PC-3 (cell line): ENCODE measurements at regions not wholly inside any gene's neighbourhood (a gene's known extent, or its start where the extent isn't known, plus 50 kb on each side); places are given as distances from the start of the nearest gene placed in this dataset.

Experiments
- ATAC-seq: fragments of 200-7000 bp; cut with Tn5 transposase; 2 replicates; pipeline ENCODE4 v1.9.1; 2020; ENCODE audit warnings: mild to moderate bottlenecking, moderate library complexity
- BruUV-seq: library from RNA; stranded (reverse); fragments of 400-500 nt; replicated peaks from 2 replicates; lab custom pipeline; 2021; lab: Mats Ljungman, UMichigan
- CTCF ChIA-PET: fragments of 300-600 bp; sonication (Branson Sonifier 250); formaldehyde crosslinking; loops from one replicate; lab custom pipeline; 2022; ENCODE audit warnings: antibody characterized with exemption; lab: Charles Lee
- POLR2A ChIA-PET: fragments of 300-600 bp; sonication (Branson Sonifier 250); formaldehyde crosslinking; loops from one replicate; lab custom pipeline; 2022; ENCODE audit warnings: antibody characterized with exemption; ENCODE audit not compliant: unreplicated experiment; lab: Charles Lee
- DNase-seq: peaks from one replicate; pipeline ENCODE4 v3.0.0-alpha.2; 2015
- H2AFZ ChIP-seq: fragments of 300-600 bp; sonication (generic); 2 replicates; pipeline ENCODE4 v1.6.0; 2016; ENCODE audit warnings: antibody characterized with exemption, low read length
- H3F3A ChIP-seq: fragments of 300-600 bp; sonication (generic); one replicate; pipeline ENCODE4 v1.6.0; 2017; ENCODE audit warnings: antibody characterized with exemption, low read length, control low read depth, mild to moderate bottlenecking; ENCODE audit not compliant: unreplicated experiment
- H3K27ac ChIP-seq: fragments of 300-600 bp; sonication (generic); 2 replicates; pipeline ENCODE4 v1.5.1; 2016; ENCODE audit warnings: mild to moderate bottlenecking, low read length
- H3K27me3 ChIP-seq: fragments of 300-600 bp; sonication (generic); 2 replicates; pipeline ENCODE4 v1.6.1; 2016; ENCODE audit warnings: low read length, mixed read lengths
- H3K36me3 ChIP-seq: fragments of 300-600 bp; sonication (generic); 2 replicates; pipeline ENCODE4 v1.6.1; 2016; ENCODE audit warnings: low read depth, mixed run types, low read length, mixed read lengths
- H3K4me1 ChIP-seq: fragments of 300-600 bp; sonication (generic); 2 replicates; pipeline ENCODE4 v1.5.1; 2016; ENCODE audit warnings: low read length; ENCODE audit not compliant: insufficient read depth
- H3K4me2 ChIP-seq: fragments of 300-600 bp; sonication (generic); 2 replicates; pipeline ENCODE4 v1.6.0; 2016; ENCODE audit warnings: low read length
- H3K4me3 ChIP-seq: fragments of 300-600 bp; sonication (generic); 2 replicates; pipeline ENCODE4 v1.5.1; 2016; ENCODE audit warnings: mild to moderate bottlenecking, low read length, mixed read lengths
- H3K79me2 ChIP-seq: fragments of 300-600 bp; sonication (generic); 2 replicates; pipeline ENCODE4 v1.6.1; 2017; ENCODE audit warnings: low read length, mixed read lengths
- H3K9ac ChIP-seq: fragments of 300-600 bp; sonication (generic); 2 replicates; pipeline ENCODE4 v1.6.0; 2016; ENCODE audit warnings: mild to moderate bottlenecking, low read length
- H3K9me2 ChIP-seq: fragments of 300-600 bp; sonication (generic); replicated peaks from 2 replicates; pipeline ENCODE4 v1.6.1; 2016; ENCODE audit warnings: mixed run types, low read length, mixed read lengths
- H3K9me3 ChIP-seq: fragments of 300-600 bp; sonication (generic); 2 replicates; pipeline ENCODE4 v1.6.1; 2016; ENCODE audit warnings: low read length, mixed read lengths
- H4K20me1 ChIP-seq: fragments of 300-600 bp; sonication (generic); 2 replicates; pipeline ENCODE4 v1.6.1; 2016; ENCODE audit warnings: low read length, mixed read lengths
- EZH2 ChIP-seq: fragments of 300-600 bp; sonication (generic); IDR thresholded peaks from one replicate; pipeline ENCODE4 v1.6.1; 2017; ENCODE audit warnings: antibody characterized with exemption, mild to moderate bottlenecking, low read length; ENCODE audit not compliant: unreplicated experiment
- EZH2phosphoT487 ChIP-seq: fragments of 300-600 bp; sonication (generic); IDR thresholded peaks from 2 replicates; pipeline ENCODE4 v1.6.1; 2018; ENCODE audit warnings: mild to moderate bottlenecking, antibody characterized with exemption, low read length, borderline replicate concordance
- intact Hi-C: fragments of 100-400 bp; cut with micrococcal nuclease; formaldehyde crosslinking; loops from 2 replicates; pipeline ENCODE4 v1.9.0; 2023
- TF ChIP-seq, protein P1 (sequence below): fragments of 300-600 bp; sonication (generic); conservative IDR thresholded peaks from 2 replicates; pipeline ENCODE4 v1.5.1; 2017; ENCODE audit warnings: antibody characterized with exemption, low read depth, mild to moderate bottlenecking, low read length

DNA sequence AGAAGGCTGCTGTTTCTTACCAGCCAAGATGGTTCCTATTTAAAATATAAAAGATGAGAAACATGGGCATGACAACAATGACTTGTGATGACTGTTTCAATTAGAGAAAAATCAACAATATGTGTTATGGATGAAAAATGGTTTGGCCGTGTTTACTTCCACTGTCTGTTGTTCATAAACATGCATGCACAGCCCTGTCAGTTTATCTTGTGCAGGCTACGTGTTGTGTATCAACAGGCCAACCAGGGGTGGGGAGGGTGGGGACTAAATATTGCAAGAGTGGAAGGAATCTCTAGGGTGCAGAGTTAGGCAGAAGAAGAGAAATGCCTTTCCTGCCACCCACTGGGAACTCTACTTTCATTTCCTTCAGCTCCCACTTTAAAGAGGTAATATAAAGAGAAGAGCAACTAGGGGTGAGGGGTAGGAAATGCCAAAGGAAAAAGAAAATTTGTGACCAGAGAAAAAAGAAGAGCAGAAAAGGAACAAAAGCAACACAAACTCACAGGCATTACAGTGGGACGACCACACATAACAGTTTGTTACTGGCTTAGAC lies 116.8 kb upstream of the MEIS1 start:
- Histone ChIP-seq H3K79me2 (no peaks in the 10 kb centered on the region), H3K27me3 (peaks cover 48% of the 10 kb centered on the region), H3F3A (no peaks in the 10 kb centered on the region), H3K4me2 (no peak overlapping the region), H3K9me2 (no peaks in the 10 kb centered on the region), H3K36me3 (no peaks in the 10 kb centered on the region), H3K4me1 (no peaks in the 10 kb centered on the region), H3K9me3 (no peaks in the 10 kb centered on the region), H3K27ac (no peak overlapping the region), H3K9ac (no peak overlapping the region), H3K4me3 (no peak overlapping the region), H4K20me1 (no peaks in the 10 kb centered on the region), H2AFZ (no peak overlapping the region)
- ChIA-PET CTCF (no interaction called here), POLR2A (no interaction called here)
- intact Hi-C loops: no loop called here
- BruUV-seq: no TSS peak
- TF ChIP-seq EZH2phosphoT487: no peak
- TF ChIP-seq, protein P1, sequence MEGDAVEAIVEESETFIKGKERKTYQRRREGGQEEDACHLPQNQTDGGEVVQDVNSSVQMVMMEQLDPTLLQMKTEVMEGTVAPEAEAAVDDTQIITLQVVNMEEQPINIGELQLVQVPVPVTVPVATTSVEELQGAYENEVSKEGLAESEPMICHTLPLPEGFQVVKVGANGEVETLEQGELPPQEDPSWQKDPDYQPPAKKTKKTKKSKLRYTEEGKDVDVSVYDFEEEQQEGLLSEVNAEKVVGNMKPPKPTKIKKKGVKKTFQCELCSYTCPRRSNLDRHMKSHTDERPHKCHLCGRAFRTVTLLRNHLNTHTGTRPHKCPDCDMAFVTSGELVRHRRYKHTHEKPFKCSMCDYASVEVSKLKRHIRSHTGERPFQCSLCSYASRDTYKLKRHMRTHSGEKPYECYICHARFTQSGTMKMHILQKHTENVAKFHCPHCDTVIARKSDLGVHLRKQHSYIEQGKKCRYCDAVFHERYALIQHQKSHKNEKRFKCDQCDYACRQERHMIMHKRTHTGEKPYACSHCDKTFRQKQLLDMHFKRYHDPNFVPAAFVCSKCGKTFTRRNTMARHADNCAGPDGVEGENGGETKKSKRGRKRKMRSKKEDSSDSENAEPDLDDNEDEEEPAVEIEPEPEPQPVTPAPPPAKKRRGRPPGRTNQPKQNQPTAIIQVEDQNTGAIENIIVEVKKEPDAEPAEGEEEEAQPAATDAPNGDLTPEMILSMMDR: no peak
- no peak for TF ChIP-seq EZH2
- ATAC-seq (no peak), DNase-seq (no peak)

DNA sequence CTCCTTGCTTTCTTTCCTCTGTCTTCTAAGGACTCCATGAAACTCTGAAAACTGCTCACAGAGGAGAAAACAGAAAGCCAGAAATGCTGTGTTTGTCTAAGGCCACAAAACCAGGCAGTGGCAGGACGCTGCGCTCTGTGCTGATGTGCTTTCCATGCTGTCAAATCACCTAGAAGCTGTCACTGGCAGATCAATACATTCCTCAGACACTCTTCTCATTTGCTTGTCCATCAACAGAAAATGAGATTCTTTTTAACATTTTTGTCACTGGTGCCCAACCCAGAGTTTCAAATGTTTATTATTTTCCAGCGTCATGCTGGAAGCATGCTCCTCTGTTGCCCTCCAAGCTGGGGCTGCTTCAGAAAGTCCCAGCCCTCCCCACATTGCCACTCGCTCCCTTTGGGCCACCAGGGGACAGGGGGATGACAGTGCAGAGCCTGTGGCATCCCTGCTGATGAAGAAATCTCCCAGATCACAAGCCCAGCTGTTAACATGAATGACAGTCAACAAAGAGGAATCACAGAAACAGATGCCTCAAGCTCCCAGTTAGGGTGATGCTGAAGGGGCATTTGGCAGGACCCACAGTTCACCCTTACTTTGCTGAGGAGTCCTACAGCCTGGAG lies 117.5 kb upstream of the MEIS1 start:
- BruUV-seq: no TSS peak

DNA sequence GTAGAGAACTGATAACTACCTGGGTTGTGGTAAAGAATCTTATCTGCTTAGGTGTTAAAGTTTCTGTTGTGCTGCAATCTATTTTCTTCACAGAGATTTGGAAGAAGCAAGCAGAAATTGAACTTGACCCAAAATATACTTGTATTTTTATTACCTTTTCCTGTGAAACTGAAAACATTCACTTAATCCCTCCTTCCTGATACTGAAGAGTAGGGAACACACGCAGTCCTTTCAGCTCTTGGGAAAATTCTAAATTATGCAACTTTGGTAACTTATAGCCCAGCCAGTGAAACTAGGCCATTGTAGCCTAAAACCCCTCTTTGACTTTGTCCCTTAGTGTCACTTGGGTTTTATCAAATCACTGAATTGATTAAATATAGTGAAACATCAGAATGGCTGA lies 128.4 kb upstream of the MEIS1 start:
- no peaks in the 10 kb centered on the region for H3K4me1 ChIP-seq
- no peak overlapping the region for H3K4me2 ChIP-seq
- ChIA-PET CTCF (no interaction called here), POLR2A (no interaction called here)
- intact Hi-C loops: no loop called here
- H3K27ac ChIP-seq: no peak overlapping the region
- H3K9me3 ChIP-seq: no peaks in the 10 kb centered on the region
- H3K4me3 ChIP-seq: no peak overlapping the region
- no peaks in the 10 kb centered on the region for H3K79me2 ChIP-seq
- peaks cover 54% of the 10 kb centered on the region for H3K27me3 ChIP-seq
- H4K20me1 ChIP-seq: no peaks in the 10 kb centered on the region
- ATAC-seq (no peak), DNase-seq (no peak)
- H3K9me2 ChIP-seq: no peaks in the 10 kb centered on the region
- H3K9ac ChIP-seq: no peak overlapping the region
- no peaks in the 10 kb centered on the region for H3K36me3 ChIP-seq
- H3F3A ChIP-seq: no peaks in the 10 kb centered on the region
- TF ChIP-seq, protein P1: no peak
- TF ChIP-seq EZH2: no peak
- TF ChIP-seq EZH2phosphoT487: no peak
- BruUV-seq: no TSS peak
- no peak overlapping the region for H2AFZ ChIP-seq

More for the DNA sequence above, 117.5 kb upstream of the MEIS1 start:
- Histone ChIP-seq H3K9me2 (no peaks in the 10 kb centered on the region), H3K9me3 (no peaks in the 10 kb centered on the region), H3K4me3 (no peak overlapping the region), H3K4me1 (no peaks in the 10 kb centered on the region), H3K79me2 (no peaks in the 10 kb centered on the region), H3K9ac (no peak overlapping the region), H3F3A (no peaks in the 10 kb centered on the region), H4K20me1 (no peaks in the 10 kb centered on the region), H2AFZ (no peak overlapping the region), H3K27me3 (peaks cover 41% of the 10 kb centered on the region), H3K4me2 (no peak overlapping the region), H3K27ac (no peak overlapping the region), H3K36me3 (no peaks in the 10 kb centered on the region)
- ATAC-seq (no peak), DNase-seq (no peak)
- intact Hi-C loops: no loop called here
- TF ChIP-seq, protein P1: no peak
- TF ChIP-seq EZH2: no peak
- no peak for TF ChIP-seq EZH2phosphoT487
- ChIA-PET CTCF (no interaction called here), POLR2A (no interaction called here)
